T-cell (primary cell): ENCODE measurements at regions not wholly inside any gene's neighbourhood (a gene's known extent, or its start where the extent isn't known, plus 50 kb on each side); places are given as distances from the start of the nearest gene placed in this dataset.

ENCODE experiments used
- ATAC-seq, 4 experiments: fragments of 200-7000 bp in 3 of 4; fragments of 150-1000 bp in 1 of 4; cut with Tn5 transposase; replicated peaks in 1 of 4; 1 replicate in 3 of 4; 2 replicates in 1 of 4; pipeline ENCODE4 v1.10.0; 2021; ENCODE audit warnings: moderate library complexity in 3 of 4, mild to moderate bottlenecking in 2 of 4, moderate number of reproducible peaks in 1 of 4
- CTCF ChIA-PET, 2 donors: fragments of 300-600 bp; sonication (Branson Sonifier 250); formaldehyde crosslinking; loops; one replicate each; lab custom pipeline; 2022; ENCODE audit warnings: antibody characterized with exemption in 2 of 2; lab: Charles Lee
- POLR2A ChIA-PET, 2 donors: fragments of 300-600 bp; sonication (Branson Sonifier 250); formaldehyde crosslinking; loops; one replicate each; lab custom pipeline; 2022; ENCODE audit warnings: antibody characterized with exemption in 2 of 2; lab: Charles Lee
- DNase-seq, 35 experiments: peaks; one replicate each; pipeline versions ENCODE4 v3.0.0 to v3.0.0-alpha.2; 2013 to 2023
- H3K27ac ChIP-seq: one replicate; pipeline ENCODE4 v1.5.1; 2013; ENCODE audit warnings: low read length
- H3K27me3 ChIP-seq, 2 experiments: replicated peaks in 1 of 2; 1 replicate in 1 of 2; 2 replicates in 1 of 2; pipeline versions ENCODE4 v1.6.1 to v1.7.0; 2013; ENCODE audit warnings: low read length in 1 of 2, mixed read lengths in 1 of 2; ENCODE audit not compliant: control insufficient read depth in 2 of 2, insufficient read depth in 2 of 2; ENCODE audit errors: extremely low read depth in 1 of 2
- H3K36me3 ChIP-seq, 2 donors: 1 replicate in 1 of 2; 2 replicates in 1 of 2; pipeline versions ENCODE4 v1.6.1 to v1.7.0; 2013; ENCODE audit warnings: low read length in 1 of 2; ENCODE audit not compliant: control insufficient read depth in 2 of 2, insufficient read depth in 1 of 2; ENCODE audit errors: extremely low read depth in 1 of 2
- H3K4me1 ChIP-seq, 2 experiments: 1 replicate in 1 of 2; 2 replicates in 1 of 2; pipeline versions ENCODE4 v1.6.1 to v1.7.0; 2013; ENCODE audit warnings: low read length in 2 of 2, mixed read lengths in 1 of 2; ENCODE audit not compliant: insufficient read depth in 2 of 2, control insufficient read depth in 1 of 2; ENCODE audit errors: extremely low read depth in 1 of 2
- H3K4me3 ChIP-seq, 2 donors: 1 replicate in 1 of 2; 2 replicates in 1 of 2; pipeline versions ENCODE4 v1.5.1 to v1.7.0; 2013; ENCODE audit warnings: mild to moderate bottlenecking in 2 of 2, low read length in 1 of 2, moderate library complexity in 1 of 2; ENCODE audit not compliant: control insufficient read depth in 1 of 2; ENCODE audit errors: extremely low read depth in 1 of 2
- H3K9me3 ChIP-seq: 2 replicates; pipeline ENCODE4 v1.7.0; 2013
- H3K27ac Mint-ChIP-seq, 2 donors: one replicate each; pipeline ENCODE4 v1.8.0; 2020 to 2021; ENCODE audit warnings: mild to moderate bottlenecking in 2 of 2, mixed read lengths in 2 of 2
- H3K27me3 Mint-ChIP-seq, 2 donors: one replicate each; pipeline ENCODE4 v1.8.0; 2021 to 2022; ENCODE audit warnings: mixed read lengths in 2 of 2
- H3K36me3 Mint-ChIP-seq: one replicate; pipeline ENCODE4 v1.8.0; 2021; ENCODE audit warnings: mixed read lengths
- H3K4me1 Mint-ChIP-seq, 3 donors: one replicate each; pipeline ENCODE4 v1.8.0; 2020 to 2022; ENCODE audit warnings: mixed read lengths in 3 of 3, mild to moderate bottlenecking in 1 of 3
- H3K4me3 Mint-ChIP-seq, 3 donors: one replicate each; pipeline ENCODE4 v1.8.0; 2020 to 2022; ENCODE audit warnings: mild to moderate bottlenecking in 3 of 3, mixed read lengths in 3 of 3, moderate library complexity in 3 of 3
- H3K9me3 Mint-ChIP-seq, 3 donors: one replicate each; pipeline ENCODE4 v1.8.0; 2020 to 2022; ENCODE audit warnings: mixed read lengths in 3 of 3
- WGBS: methylation state at CpG from one replicate; pipeline ENCODE4 v1.1.5; 2013; ENCODE audit warnings: missing lambda C conversion rate; ENCODE audit not compliant: insufficient coverage; 5-methylcytosine and 5-hydroxymethylcytosine counted together

DNA sequence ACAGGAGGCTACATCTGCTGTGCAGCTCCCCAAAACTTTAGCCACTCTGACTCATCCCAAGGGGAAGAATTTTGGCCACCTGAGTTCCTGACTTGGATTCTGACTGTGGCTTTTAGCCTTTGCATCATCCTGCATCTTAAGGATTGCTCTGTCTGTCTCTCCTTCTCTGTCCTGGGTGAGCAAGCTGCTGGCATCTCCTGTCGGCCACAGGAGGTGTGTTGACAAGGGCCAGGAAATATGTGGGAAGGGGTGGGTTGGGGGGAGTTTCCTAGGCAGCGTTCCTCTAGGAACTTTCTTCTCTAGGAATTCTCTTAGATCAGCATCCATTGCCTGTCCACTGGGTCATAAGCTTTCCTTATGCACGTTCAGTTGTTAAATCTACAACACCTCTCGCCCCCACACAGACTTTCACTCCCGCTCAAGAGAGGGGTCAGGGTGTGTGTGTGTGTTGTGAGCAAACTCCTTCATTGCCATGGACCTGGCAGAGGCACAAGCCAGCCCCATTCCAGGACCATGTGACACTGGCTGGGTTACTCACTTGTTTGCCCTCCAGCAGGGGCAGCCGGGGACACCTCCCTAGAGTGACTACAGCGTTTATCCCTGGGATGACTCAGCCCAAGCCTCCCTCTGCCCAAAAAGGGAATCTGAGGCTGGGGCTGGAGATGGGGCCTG is 145.0 kb upstream of the DUSP10 start:
- Histone ChIP-seq H3K4me3 (no peak overlapping the region), H3K9me3 (no peaks in the 10 kb centered on the region), H3K36me3 (no peaks in the 10 kb centered on the region), H3K4me1 (no peaks in the 10 kb centered on the region), H3K27me3 (no peaks in the 10 kb centered on the region), H3K27ac (no peak overlapping the region)
- Mint-ChIP-seq H3K4me1 (peaks cover 0 to 3% (median 0%) of the 10 kb centered on the region in 3 donors), H3K9me3 (no peaks in the 10 kb centered on the region), H3K36me3 (no peaks in the 10 kb centered on the region), H3K4me3 (no peak overlapping the region), H3K27ac (no peak overlapping the region), H3K27me3 (peaks cover 6% of the 10 kb centered on the region in 2 donors)
- no peak for DNase-seq
- ChIA-PET POLR2A (no interaction called here), CTCF (no interaction called here)
- no CpG with 5 or more reads among the region's 7 CpGs for WGBS
- no peak for ATAC-seq

DNA sequence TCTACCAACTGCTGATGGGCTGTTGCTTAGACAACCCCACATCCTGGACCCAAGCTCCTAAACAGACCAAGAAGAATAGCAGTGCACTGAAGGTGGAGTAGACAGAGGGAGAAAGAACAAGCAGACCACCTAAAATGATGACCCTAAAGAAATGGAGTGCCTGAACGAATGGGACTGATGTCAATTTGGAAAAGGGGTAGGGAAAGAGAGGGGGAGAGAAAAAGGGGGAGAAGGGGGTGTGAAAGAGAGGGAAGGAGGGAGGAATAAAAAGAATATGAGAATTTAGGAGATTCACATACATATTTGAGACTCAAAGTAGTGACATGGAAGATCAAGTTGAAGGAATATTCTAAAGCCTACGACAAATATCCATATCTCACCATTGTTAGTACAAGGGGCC is 144.4 kb upstream of the DUSP10 start:
- H3K4me3 ChIP-seq = no peak overlapping the region
- Mint-ChIP-seq H3K9me3 (no peaks in the 10 kb centered on the region), H3K27me3 (peaks cover 6% of the 10 kb centered on the region in 2 donors), H3K36me3 (no peaks in the 10 kb centered on the region), H3K4me1 (peaks cover 0 to 3% (median 0%) of the 10 kb centered on the region in 3 donors), H3K4me3 (no peak overlapping the region), H3K27ac (no peak overlapping the region)
- POLR2A ChIA-PET = no interaction called here
- no peaks in the 10 kb centered on the region for H3K27me3 ChIP-seq
- no peaks in the 10 kb centered on the region for H3K36me3 ChIP-seq
- no peak for DNase-seq
- no peaks in the 10 kb centered on the region for H3K4me1 ChIP-seq
- H3K27ac ChIP-seq = no peak overlapping the region
- CTCF ChIA-PET = no interaction called here
- H3K9me3 ChIP-seq = no peaks in the 10 kb centered on the region
- ATAC-seq = no peak
- WGBS = 90% methylated on average over 1 of the region's 2 CpGs

DNA sequence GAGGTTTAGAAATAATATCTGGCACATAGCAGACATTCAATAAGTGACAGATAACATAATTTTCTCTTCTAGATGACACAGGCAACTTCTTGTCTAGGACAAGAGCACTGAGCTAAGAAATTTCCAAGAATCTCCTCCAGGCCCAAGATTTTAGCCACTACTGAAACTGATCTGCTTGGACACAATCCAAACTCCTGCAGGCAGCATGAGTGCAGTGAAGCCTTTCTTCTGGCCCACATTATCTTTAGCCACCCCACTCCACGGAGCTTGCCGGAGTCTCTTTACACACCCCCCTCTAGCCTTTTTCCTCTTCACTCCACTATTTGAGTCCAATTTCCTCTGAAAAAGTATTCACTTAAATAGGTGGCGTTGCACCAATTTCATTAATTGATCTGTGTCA is 142.9 kb upstream of the DUSP10 start:
- Histone ChIP-seq H3K27me3 (no peaks in the 10 kb centered on the region), H3K9me3 (no peaks in the 10 kb centered on the region), H3K4me1 (no peaks in the 10 kb centered on the region), H3K27ac (no peak overlapping the region), H3K36me3 (no peaks in the 10 kb centered on the region), H3K4me3 (no peak overlapping the region)
- Mint-ChIP-seq H3K27me3 (peaks cover 6% of the 10 kb centered on the region in 2 donors), H3K4me3 (no peak overlapping the region), H3K4me1 (peaks cover 0 to 3% (median 0%) of the 10 kb centered on the region in 3 donors), H3K9me3 (no peaks in the 10 kb centered on the region), H3K36me3 (no peaks in the 10 kb centered on the region), H3K27ac (no peak overlapping the region)
- ATAC-seq (no peak), DNase-seq (no peak)
- WGBS = 100% methylated on average over 2 of the region's 3 CpGs
- ChIA-PET POLR2A (interaction anchor here in 1 of 2 donors (0.6 kb wide), 1 partner anchor 193 kb away, joined by 3 read pairs; no protein-coding TSS in a partner anchor), CTCF (no interaction called here)

DNA sequence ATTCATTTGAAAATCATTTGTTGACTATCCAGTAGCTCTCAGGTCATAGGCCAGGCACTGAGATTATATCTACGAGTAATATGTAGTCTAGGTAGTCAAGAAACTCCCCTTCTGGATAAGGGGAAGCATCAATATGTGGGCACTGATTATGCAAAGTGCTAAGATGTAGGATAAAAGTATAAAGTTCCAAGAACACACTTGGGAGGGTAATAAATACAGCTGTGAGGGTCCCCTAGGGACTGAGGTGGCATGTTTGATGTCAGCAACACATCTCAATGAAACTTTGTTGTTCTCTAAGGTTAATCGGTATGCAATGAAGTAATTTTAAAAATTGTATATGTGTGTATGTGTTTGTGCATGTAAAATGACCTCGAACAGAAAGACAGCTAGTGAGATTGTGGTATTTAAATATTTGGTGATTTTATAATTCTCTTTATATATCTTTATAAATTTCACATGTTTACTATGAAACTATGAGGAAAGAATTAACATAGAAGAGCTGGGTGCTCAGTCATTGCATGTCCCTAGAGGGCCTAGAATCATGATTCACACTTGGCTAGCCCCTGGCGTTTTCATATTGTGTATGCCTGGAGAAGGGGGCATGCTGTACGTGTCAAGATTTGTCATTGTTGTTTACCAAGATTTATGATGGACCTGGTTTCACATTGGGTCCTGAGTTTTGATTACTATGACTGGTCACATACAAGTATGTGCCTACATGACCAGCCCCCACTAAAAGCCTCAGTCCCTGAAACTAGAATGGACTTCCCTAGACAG is 140.1 kb upstream of the DUSP10 start:
- peaks cover 0 to 1% (median 0%) of the 10 kb centered on the region in 3 donors for H3K4me1 Mint-ChIP-seq
- H3K9me3 ChIP-seq = no peaks in the 10 kb centered on the region
- WGBS = no CpG with 5 or more reads among the region's 5 CpGs
- ChIA-PET CTCF (no interaction called here), POLR2A (no interaction called here)
- no peaks in the 10 kb centered on the region for H3K9me3 Mint-ChIP-seq
- ATAC-seq (no peak), DNase-seq (no peak)
- H3K36me3 Mint-ChIP-seq = no peaks in the 10 kb centered on the region
- H3K27ac Mint-ChIP-seq = no peak overlapping the region
- H3K4me1 ChIP-seq = no peaks in the 10 kb centered on the region
- H3K27ac ChIP-seq = no peak overlapping the region
- H3K27me3 Mint-ChIP-seq = no peaks in the 10 kb centered on the region
- no peaks in the 10 kb centered on the region for H3K27me3 ChIP-seq
- no peak overlapping the region for H3K4me3 Mint-ChIP-seq
- no peak overlapping the region for H3K4me3 ChIP-seq
- no peaks in the 10 kb centered on the region for H3K36me3 ChIP-seq

DNA sequence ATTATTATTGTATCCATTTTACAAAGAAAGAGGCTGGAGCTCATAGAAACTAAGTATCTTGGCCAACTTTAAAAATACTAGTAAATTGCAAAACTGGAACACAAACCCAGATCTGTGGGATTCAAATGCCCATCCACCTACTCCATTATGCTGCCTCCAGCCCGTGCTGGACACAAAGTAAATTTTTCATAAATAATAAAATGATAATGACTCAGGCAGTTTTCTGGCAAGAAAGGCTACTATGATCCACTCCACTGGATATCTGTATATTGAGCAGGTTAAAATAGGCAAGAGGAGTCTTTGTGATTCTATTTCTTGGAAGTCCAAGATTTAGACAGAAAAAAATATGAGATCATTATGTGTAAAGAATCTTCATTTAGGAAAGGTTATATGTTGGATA is 138.3 kb upstream of the DUSP10 start:
- peaks cover 0 to 1% (median 0%) of the 10 kb centered on the region in 3 donors for H3K4me1 Mint-ChIP-seq
- H3K27me3 Mint-ChIP-seq = no peaks in the 10 kb centered on the region
- Histone ChIP-seq H3K27ac (no peak overlapping the region), H3K36me3 (no peaks in the 10 kb centered on the region), H3K4me1 (no peaks in the 10 kb centered on the region), H3K9me3 (no peaks in the 10 kb centered on the region), H3K4me3 (no peak overlapping the region), H3K27me3 (peaks cover 0 to 5% of the 10 kb centered on the region in 2 experiments)
- POLR2A ChIA-PET = no interaction called here
- H3K4me3 Mint-ChIP-seq = no peak overlapping the region
- no peaks in the 10 kb centered on the region for H3K36me3 Mint-ChIP-seq
- CTCF ChIA-PET = no interaction called here
- H3K27ac Mint-ChIP-seq = no peak overlapping the region
- ATAC-seq (no peak), DNase-seq (no peak)
- WGBS = no CpG with 5 or more reads among the region's 1 CpG
- no peaks in the 10 kb centered on the region for H3K9me3 Mint-ChIP-seq

DNA sequence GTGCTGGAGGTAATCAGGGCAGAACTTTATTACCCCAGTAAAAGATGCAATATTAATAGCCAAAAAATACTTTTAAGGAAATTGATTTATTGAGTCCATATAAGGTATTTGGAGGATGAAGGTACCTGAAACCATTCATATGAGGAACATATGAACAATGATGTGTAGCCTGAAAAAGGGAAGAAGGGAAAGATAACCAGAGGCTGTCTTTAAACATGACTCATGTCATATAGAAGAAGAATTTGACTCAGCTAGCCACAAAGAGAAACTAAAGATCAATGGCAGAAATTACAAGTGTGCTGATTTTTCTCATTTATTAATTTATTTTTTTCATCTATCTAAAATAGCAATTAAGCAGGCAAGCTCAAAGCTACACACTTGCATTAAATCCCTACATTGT is 136.2 kb upstream of the DUSP10 start:
- DNase-seq (no peak), ATAC-seq (no peak)
- no peaks in the 10 kb centered on the region for H3K9me3 ChIP-seq
- no peak overlapping the region for H3K4me3 ChIP-seq
- CTCF ChIA-PET = interaction anchor here in 1 of 2 donors (0.6 kb wide), 1 partner anchor 14 kb away, joined by 3 read pairs; no protein-coding TSS in a partner anchor
- H3K27me3 Mint-ChIP-seq = no peaks in the 10 kb centered on the region
- no peak overlapping the region for H3K27ac ChIP-seq
- no peaks in the 10 kb centered on the region for H3K9me3 Mint-ChIP-seq
- H3K27ac Mint-ChIP-seq = no peak overlapping the region
- no peaks in the 10 kb centered on the region for H3K36me3 Mint-ChIP-seq
- POLR2A ChIA-PET = no interaction called here
- peaks cover 0 to 5% of the 10 kb centered on the region in 2 experiments for H3K27me3 ChIP-seq
- H3K4me1 Mint-ChIP-seq = peaks cover 0 to 1% (median 0%) of the 10 kb centered on the region in 3 donors
- no peaks in the 10 kb centered on the region for H3K4me1 ChIP-seq
- H3K36me3 ChIP-seq = no peaks in the 10 kb centered on the region
- no peak overlapping the region for H3K4me3 Mint-ChIP-seq
